ENCODE measurements at regions not wholly inside any gene's neighbourhood (a gene's known extent, or its start where the extent isn't known, plus 50 kb on each side); places are given as distances from the start of the nearest gene placed in this dataset.

- TF ChIP-seq CTCF (IDR thresholded peaks at IDR 0.05) (no peak), POLR2A (IDR thresholded peaks at IDR 0.05) (no peak)
These were observed 80.1 kb downstream of the MAB21L3 start for GRCh38 chr1:116191294-116191693.

Data from testis (tissue), 2 donors.